ENCODE measurements at regions not wholly inside any gene's neighbourhood (a gene's known extent, or its start where the extent isn't known, plus 50 kb on each side); places are given as distances from the start of the nearest gene placed in this dataset.

DNA sequence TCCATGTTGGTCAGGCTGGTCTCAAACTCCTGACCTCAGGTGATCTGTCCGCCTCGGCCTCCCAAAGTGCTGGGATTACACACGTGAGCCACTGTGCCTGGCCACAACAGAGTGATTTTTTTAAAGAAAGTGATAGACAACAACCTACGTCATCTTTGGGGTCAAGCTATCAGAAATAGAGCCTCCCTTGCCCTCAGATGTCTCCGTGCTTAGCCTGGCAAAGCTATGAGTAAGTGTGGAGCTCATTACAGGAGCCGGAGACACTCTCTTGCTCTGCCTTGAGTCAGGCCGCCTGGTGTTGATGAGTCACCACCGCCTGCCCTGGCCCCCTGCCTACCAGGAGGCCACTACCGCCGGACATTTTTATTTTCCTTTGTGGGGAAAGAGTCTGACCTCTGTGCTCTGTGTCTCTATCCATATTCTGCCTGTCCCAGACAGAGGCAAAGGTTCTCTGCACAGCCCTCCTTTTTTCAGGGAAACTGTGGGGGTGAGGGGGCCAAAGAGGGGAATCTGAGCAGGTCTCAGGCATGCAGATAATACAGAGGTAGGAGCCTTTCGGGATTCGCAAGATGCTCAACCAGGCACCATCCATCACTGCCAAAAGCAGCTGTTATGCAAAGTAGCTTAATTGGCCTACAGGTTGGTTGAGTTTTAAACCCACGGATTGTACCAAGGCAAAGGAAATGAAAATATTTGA, 123.7 kb upstream of the CPEB4 start:
- TF ChIP-seq, protein P1, sequence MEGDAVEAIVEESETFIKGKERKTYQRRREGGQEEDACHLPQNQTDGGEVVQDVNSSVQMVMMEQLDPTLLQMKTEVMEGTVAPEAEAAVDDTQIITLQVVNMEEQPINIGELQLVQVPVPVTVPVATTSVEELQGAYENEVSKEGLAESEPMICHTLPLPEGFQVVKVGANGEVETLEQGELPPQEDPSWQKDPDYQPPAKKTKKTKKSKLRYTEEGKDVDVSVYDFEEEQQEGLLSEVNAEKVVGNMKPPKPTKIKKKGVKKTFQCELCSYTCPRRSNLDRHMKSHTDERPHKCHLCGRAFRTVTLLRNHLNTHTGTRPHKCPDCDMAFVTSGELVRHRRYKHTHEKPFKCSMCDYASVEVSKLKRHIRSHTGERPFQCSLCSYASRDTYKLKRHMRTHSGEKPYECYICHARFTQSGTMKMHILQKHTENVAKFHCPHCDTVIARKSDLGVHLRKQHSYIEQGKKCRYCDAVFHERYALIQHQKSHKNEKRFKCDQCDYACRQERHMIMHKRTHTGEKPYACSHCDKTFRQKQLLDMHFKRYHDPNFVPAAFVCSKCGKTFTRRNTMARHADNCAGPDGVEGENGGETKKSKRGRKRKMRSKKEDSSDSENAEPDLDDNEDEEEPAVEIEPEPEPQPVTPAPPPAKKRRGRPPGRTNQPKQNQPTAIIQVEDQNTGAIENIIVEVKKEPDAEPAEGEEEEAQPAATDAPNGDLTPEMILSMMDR (IDR thresholded peaks at IDR 0.05; ENCODE audit: low read depth, low read length, poor library complexity, severe bottlenecking) = no peak
- TF ChIP-seq EZH2phosphoT487 (IDR thresholded peaks at IDR 0.05; ENCODE audit: borderline replicate concordance, low read length) = no peak
